NOMO-1 treated with dmso at 0.1 percent for 144 hours (cell line): ENCODE measurements at regions not wholly inside any gene's neighbourhood (a gene's known extent, or its start where the extent isn't known, plus 50 kb on each side); places are given as distances from the start of the nearest gene placed in this dataset.

ENCODE experiments used
- DNase-seq: peaks from one replicate; lab custom pipeline; 2025; ENCODE audit not compliant: unreplicated experiment; lab: John Stamatoyannopoulos, UW

DNA sequence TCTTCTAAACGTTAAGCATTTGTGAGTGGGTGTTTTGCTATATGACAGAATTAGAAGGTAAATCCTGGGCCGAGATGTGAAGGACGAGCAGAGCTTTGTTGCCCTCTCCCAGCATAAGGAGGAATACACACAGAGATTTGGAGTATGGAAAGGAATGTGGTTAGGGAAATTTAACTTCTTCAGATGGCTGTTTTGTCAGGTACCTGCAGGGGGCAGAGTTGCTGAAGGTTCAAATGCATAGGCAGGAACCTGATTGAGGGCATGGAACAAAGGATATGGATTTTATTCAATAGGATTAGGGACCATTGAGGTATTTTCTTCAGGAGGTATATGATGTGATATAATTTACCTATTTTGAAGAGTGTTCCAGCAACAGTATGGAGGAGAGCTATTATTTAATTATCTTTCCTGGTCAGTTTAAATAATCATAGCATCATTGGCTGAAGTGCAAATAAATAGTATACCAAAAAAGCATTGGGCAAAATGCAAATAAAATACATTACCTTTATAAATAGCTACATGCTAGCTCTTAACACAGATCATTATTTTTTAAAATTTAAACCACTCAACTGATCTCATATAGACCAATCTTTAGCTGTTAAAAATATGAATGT lies 143.6 kb downstream of the SLIT2 start:
- DNase-seq = no peak

DNA sequence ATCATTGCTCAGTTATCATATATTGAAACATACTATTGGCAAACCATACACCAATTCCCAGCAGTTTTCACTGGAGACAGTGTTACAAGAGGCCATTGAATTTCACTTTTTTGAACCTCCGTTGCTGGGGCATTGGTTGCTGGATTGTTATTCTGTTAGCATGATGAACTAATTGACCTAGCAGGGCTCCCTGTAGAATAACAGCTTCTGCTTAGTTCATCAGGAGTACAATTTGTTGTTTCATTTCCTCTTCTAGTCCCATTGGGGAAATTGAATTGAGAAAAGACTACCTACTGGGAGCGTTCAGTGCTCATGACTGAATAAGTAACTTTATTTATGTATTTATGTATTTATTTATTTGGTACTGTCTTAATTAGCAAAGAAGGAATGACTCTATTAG lies 151.6 kb downstream of the SLIT2 start:
- peak; percentile 3 for DNase-seq

DNA sequence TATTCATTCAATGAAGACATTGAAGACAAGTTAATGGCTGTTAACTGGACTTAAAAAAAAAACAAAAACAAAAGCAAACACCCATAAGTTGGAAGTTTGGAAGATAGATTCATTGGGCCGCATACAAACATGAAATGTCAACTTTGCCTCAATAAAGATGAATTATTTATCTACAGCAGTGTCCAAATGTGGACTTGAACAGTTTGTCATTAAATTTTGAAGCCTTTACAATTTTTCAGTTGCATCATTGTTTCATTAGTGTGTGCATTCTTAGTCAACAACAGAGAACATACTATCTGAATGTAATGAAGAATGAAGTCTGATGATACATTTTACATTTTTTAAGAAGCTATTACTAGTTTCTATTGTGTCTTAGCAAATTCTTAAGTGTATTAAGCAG lies 152.1 kb downstream of the SLIT2 start:
- no peak for DNase-seq

DNA sequence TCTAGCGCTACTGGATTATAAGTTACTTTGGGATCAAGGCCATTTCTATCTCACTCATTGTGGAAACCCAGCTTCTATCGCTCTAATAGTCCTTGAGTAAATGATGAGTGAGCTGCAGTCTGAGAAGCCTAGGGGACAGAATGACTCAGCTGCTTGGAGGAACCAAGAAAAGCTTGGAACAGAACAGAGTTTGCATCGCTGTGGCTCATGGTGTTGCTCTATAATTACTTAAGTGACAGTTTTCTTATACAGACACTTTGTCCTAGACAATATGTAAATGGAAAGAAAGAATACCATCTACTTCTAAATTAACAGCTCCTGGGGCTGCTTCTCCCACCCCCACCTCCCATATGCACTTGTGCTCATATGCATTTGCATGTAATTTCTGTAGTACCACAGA lies 156.9 kb downstream of the SLIT2 start:
- no peak for DNase-seq

DNA sequence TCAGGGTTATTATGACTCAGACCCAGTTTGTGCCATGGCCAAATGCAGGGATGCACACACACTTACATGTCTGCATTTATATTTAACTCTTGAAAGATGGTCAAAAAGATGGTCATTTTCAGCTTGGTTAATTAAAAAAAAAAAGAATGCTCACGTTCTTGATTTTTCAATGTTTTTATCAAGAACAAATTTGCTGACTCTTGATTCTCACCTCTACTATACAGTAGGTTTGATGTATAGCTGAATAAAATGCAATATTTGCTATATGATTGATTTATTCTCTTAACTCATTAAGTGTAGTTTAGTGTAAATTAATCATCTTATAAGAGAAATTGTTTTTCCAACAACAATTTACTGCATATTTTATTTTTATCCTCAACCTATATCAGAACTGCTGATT lies 160.4 kb downstream of the SLIT2 start:
- no peak for DNase-seq

DNA sequence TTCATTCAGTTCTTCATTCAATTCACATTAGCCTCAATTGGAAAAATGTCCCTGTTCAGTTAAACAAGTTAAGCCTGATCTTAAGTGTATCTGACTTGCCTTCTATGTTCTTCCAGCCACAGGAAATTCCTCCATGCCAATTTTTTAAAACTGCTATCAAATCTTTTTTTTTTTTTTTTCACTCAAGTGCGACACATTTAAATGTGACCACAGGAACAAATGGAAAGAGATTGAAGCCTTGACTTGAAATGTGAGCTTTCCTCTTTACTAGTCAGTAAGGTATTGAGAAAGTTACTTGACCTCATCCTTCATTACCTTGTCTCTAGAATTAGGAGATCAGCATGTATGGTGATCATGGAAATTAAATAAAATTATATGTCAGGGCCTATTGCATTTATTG lies 165.1 kb downstream of the SLIT2 start:
- DNase-seq = no peak

DNA sequence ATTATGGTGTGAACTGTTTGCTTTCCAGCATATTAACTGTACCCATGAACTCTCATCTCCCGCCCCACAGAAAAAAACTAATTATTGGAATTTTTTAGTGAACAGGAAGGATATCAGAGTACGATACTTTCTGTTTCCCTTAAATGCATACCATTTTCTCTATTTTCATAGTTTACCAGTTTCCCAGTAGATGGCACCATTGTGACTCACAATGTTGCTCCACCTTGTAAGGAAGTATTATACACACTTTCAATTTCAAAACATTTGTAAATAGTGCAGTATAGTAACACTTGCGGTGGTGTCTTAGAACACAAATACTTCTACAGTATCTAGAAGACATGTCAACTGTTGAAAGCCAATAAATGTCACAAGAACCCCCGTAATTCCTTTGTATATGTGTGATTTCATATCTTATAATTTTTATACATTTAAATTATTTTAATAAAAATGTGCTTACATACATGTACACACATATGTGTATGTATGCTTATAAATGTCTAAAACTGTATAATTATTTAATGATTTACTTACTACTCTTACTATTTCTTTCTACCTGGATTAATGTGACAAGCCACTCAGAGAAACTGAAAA lies 167.3 kb downstream of the SLIT2 start:
- DNase-seq = no peak

DNA sequence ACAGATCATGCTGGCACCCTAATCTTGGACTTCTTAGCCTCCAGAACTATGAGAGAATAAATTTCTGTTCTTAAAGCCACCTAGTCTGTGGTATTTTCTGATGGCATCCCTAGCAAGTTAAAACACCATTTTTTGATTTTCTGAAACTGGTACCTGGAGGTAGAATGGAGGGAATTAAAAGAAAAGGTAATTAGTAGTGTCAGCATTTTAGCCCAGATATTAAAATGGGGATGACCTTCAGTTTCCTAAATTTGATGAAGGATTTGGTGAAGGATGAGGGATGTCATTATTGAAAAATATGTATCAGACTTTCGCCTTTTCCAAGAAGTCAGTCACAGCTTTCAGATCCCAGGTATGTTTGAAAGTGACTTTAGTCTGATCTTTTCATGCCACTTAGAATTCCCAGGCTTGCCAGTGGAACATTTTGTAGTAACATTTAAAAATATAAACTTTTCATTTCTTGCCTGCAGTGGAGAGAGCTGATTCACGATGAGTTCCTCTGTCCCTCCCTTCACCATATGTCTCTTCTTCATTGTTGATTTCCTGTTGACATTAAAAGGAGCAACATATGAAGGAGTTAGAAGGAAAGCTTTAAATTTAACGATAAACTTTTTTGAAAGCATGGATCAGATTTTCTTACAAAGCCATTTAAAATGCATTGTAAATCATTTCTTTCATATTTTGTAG lies 169.4 kb downstream of the SLIT2 start:
- DNase-seq = no peak

DNA sequence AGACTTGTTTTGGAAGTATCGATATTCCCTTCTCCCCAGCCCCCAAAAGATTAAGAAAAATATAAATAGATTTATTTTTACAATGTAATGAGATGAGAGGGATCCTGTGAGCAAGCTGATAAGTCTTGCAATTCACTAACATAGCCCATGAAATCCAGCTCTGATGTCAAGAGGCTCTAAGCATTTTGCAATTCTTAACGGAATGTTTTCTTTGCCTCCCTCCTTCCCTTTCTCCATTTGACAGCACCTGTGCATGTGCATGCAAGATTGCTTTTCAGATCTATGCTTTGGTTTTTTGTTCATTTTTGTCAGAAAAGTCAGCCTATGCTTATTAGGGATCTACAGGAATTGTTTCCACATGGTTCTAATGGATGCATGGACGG lies 169.9 kb downstream of the SLIT2 start:
- no peak for DNase-seq

DNA sequence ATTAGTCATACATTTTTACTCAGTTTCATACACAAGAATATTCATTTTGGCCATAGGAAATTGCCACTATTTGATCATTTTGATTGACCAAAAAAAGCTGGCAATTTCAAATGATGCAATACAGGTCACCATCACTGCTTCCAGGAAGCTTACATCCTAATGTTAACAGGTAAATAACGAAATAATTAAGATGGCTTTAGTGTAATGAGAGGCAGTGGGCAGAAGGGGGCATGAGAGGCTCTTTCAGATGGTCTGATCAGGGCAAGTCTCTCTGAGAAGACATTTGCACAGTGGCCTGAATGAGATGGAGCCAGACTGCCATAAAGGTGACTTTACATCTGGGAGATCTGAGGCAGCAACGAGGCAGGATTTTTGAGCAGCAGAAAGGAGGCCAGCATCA lies 170.7 kb downstream of the SLIT2 start:
- DNase-seq = peak; percentile 54

DNA sequence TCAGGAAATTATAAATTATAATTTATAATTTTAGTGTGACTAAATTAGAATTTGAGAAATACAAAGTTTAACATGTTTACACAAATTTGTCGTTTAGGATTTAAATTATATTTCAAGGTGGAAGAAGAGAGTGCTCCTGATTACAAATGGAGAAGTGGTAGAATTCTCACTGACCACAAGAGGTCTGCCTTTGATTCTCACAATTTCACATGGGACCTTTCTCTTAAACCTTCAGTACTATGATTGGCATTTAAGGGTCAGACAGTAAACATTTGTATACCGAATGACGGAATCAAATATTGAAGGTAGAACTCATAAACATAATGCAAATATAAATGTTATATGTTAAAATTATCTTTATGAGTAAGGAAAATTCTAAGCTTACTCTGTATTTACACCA lies 171.7 kb downstream of the SLIT2 start:
- no peak for DNase-seq

DNA sequence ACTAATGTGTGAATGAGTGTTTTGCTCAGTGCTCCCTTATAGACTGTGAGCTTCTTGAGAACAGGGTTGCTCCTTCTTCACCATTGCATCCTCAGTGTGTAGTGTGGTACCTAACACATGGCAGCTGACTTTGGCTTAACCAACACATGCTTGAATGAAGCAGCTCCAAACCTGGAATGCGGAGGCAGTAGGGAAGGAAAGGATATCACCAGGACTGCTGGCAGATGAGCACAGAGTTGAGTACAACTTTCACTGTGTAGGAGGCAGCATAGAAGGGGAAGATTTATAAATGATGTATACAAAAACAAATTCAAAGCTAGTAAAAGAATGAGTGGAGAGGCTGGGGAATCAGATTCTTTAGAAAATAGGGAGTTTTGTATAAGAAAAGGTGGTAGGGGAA lies 174.3 kb downstream of the SLIT2 start:
- no peak for DNase-seq

DNA sequence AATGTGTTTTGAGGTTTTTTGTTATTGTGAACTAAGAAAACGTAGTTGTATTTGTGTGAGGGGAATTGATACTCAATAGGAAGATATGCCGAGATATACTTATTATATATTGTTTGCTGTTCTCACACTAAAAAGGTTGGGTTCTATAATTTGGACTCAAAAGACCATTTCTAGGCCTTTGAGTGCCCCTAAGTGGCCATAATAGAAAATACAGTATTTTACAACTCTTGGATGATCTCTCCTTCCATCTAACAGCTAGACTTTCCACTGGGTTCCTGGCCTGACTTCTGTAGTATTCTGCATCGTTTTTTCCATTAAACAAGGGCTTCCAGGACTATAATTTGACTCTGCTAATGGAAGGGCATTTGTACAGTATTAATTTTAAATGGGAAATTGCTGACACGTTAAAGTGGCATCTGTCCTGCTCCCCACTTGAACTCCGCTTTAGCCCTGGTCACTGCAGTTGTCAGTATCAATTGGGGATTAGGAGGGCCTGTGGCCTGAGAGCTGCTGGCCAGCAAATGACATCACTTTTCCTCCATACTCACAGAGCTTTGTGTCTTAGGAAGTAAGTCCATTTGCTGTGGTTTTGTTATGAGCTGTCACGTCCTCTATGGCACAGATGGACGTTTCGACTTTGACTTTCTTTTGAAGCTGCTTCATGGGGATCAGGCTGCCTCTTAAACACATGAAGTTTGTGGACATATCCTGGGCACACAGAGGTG lies 176.9 kb downstream of the SLIT2 start:
- no peak for DNase-seq

DNA sequence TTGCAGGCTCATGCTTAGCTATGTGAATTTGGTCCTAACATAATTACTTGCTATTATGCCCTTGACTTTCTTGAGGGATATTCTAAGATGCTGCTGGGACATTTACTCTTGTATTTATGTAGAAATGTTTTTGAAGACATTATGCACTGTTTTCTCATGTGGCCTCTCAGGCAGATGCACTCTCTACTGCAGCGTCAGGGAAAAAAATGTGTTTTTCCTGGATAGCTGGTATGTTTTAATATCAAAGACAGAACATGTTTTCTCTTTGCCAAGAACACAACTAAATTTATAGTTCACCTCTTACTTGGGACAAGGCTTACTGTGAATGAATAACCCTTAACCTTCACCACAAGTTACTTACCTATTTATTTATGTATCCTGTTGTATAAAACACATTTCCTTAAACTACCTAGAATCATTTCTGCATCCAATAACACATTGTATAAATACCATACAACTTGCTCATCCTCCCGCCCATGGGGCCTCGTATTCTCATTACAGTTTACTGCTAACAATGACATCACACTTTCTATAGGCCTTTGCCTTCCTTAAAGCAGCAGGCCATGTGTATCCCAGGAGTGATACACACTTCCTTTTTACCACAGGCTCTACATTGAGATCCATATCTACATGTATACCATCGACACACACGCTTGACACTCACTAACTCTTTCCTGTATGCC lies 178.7 kb downstream of the SLIT2 start:
- no peak for DNase-seq

DNA sequence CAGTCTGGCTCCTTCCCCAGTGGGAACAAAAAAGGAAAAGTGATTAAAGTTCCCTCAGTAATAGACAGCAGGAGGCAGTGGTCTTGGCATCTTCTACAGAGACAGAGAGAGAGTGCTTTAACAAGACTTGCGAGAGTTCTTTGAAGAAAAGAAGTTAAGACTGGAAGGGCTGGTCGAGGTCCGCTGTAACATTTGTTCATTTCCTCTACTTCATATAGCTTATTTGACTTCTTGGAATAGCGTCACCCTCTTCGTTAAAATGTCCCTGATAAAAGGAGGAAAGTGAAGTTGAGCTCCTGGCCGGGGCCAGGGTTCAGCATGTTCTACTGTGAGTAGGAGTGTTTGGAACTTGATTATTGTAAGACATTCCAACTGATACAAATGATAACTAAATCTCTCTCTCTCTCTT lies 179.8 kb downstream of the SLIT2 start:
- no peak for DNase-seq

DNA sequence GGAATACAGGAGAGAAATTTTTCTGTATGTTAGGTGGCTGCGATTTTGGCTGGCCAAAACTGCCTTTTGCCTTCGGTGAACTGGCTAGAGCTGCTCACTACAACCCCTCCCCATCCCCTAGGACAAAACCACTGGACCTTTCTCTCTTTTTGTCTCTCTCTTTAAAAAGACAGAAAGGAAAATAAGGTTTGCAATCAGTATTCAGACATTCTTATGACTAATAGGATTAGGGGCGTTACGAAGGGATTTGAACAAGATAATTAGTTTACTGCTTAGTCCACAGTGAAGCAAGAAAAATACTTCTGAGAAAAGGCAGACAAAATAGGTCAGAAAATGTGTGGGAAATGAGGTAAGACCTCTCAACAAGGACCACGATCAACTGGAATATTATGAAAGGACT lies 180.4 kb downstream of the SLIT2 start:
- no peak for DNase-seq

DNA sequence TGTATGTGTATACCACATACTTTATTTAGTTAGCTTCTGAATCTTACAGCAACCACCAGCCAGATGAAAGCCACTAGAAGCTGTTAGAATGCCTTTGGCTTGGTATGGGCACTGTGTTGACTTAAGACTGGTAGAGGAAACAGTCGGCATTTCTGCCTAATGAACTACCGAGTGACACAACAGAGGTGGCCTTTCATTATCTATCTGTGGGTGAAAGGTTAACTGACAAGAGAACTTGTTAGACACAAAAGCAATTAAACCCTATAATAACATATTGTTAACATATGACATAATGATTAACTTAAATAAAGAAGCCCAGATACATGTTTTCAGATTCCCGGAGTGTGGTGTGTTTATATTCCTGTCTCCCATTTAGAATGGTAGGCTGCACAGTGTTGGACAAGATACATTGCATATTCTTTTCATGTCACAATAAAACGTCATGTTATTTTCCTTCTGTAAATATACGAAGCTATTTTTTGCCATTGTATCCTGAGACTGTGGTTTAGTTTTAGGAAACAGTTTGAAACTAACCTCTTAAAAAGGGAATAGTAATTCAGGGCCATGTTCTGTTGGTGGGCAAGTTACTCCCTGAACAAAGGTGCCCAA lies 181.5 kb downstream of the SLIT2 start:
- no peak for DNase-seq

DNA sequence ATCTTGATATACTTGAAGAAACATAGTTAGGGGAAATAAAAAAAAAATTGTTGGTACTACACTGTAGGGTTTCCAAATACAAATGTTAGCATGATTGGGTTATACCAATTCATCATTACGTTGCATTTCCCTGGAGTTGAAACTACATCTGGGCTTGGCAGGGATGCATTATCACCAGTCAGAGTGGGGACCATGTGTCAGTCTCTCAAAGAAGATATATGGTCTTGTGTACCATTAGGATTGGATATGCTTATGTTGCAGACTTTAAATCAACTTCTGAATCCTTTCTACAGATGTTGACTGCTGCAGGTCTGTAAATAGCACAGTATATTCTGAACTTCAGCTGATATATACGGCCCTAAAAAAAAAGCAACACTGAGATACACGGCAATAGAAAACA lies 188.5 kb downstream of the SLIT2 start:
- no peak for DNase-seq

DNA sequence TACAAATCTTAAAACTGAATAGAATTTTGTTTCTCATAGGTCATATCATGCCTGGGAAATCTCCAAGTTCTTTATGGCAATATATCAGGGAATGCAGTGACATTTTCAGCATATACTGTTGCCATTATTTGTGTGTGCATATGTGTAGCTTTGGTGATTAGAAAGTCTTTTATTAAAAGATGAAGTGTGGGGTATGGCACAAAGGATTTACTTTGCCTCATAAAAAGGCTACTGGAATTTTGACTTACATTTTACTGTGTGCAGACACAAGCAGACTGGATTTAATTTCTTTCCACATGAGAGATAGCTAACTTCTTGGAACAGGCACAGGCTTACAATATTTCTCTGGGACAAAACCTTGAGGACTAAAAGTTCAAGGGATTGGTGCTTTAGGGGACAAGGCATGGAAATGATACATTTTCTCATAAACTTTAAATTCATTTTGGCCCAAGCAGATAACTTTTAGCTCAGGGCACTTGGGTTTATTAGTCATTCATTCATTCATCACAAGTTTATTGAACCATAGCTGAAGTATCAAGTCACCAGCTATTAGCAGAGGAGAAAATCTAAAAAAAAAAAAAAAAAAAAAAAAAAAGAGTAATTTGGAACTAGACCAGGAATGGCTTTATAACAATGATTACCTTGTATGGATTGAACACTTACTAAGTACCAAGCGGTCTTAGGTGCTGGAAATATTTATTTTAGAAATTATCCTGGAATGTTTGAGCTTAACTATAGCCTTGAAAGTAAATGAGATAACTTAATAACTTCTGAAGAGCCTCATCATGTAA lies 191.5 kb downstream of the SLIT2 start:
- no peak for DNase-seq

DNA sequence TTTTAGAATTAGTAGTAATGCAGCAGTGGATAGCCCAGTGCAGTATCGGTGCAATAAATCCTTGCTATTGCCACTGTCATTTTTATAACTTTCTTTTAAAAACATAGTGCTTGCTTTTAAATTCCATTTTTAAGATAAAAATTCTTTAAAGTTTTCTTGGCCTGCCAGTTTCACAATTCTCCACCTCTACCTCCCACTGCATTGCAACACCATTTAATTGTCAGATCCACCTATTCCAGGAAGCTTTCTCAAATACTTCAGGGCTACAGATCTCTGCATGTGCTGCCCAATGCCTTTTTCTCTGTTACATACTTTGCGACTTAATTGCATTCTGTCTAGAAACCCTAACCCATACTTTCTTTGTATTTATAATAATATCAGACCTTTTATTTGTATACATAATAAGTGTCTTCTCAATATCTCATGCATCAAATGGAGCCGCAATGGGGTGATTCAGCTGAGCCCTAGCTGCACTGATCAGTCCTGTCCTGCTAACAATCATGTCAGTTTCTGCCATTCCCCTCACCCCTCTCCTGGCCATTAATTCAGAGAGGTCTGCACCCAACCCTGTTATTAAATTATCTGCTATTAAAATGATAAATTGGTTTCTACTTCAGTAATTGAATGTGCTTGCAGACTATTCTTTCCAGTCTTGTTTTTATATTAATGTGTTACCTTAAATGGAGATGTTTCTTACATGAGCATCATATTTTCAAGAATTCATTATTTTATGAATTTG lies 193.1 kb downstream of the SLIT2 start:
- DNase-seq = no peak
